Activated naive CD8-positive, alpha-beta T cell treated with anti-CD3 and anti-CD28 coated beads, Interleukin-2, amount 50 U/mL, for 24 hours (primary cell): ENCODE measurements at regions not wholly inside any gene's neighbourhood (a gene's known extent, or its start where the extent isn't known, plus 50 kb on each side); places are given as distances from the start of the nearest gene placed in this dataset.
A peak's percentile ranks its signal among the peaks of the same experiment; 100 is the strongest.

Experiments used
- ATAC-seq: fragments of 150-1000 bp; cut with Tn5 transposase; one replicate; pipeline ENCODE4 v1.10.0; 2021
- DNase-seq: peaks from one replicate; pipeline ENCODE4 v3.0.0; 2021
- H3K27ac Mint-ChIP-seq: one replicate; pipeline ENCODE4 v1.8.0; 2021; ENCODE audit warnings: mild to moderate bottlenecking, mixed read lengths
- H3K27me3 Mint-ChIP-seq: one replicate; pipeline ENCODE4 v1.8.0; 2021; ENCODE audit warnings: mixed read lengths
- H3K36me3 Mint-ChIP-seq: one replicate; pipeline ENCODE4 v1.8.0; 2021; ENCODE audit warnings: low read depth, mixed read lengths
- H3K4me1 Mint-ChIP-seq: one replicate; pipeline ENCODE4 v1.8.0; 2021; ENCODE audit warnings: mixed read lengths
- H3K4me3 Mint-ChIP-seq: one replicate; pipeline ENCODE4 v1.8.0; 2021; ENCODE audit warnings: mild to moderate bottlenecking, moderate library complexity, mixed read lengths
- H3K9me3 Mint-ChIP-seq: one replicate; pipeline ENCODE4 v1.8.0; 2021; ENCODE audit warnings: mixed read lengths

DNA sequence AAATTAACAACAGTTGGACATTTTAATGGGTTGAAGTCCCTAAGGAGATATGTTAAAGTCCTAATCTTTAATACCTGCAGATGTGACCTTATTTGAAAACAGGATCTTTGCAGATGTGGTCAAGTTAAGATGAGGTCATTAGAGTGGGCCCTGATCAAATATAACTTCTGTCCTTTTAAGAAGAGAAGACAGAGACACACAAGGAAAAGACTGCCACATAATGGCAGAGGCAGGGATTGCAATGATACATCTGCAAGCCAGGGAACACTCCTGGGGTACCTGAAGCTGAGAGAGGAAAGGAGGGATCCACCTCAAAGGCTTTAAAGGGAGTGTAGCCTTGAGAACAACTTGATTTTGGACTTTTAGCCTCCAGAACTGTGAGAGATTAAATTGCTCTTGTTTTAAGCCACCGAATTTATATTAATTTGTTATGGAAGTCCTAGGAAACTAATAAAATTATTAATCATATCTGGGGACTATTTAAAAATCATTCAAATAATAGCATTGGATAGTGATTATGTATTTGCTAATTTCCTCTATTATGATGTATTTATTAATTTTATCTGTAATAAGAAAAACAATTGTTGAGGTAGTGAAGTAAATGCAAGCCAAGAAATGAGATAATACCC, 700.0 kb upstream of the PCDH15 start:
- Mint-ChIP-seq H3K27me3 (no peaks in the 10 kb centered on the region), H3K4me3 (no peak overlapping the region), H3K4me1 (no peaks in the 10 kb centered on the region), H3K9me3 (peaks cover 2% of the 10 kb centered on the region), H3K27ac (no peak overlapping the region), H3K36me3 (no peaks in the 10 kb centered on the region)
- DNase-seq, result peak; percentile 1
- no peak for ATAC-seq

DNA sequence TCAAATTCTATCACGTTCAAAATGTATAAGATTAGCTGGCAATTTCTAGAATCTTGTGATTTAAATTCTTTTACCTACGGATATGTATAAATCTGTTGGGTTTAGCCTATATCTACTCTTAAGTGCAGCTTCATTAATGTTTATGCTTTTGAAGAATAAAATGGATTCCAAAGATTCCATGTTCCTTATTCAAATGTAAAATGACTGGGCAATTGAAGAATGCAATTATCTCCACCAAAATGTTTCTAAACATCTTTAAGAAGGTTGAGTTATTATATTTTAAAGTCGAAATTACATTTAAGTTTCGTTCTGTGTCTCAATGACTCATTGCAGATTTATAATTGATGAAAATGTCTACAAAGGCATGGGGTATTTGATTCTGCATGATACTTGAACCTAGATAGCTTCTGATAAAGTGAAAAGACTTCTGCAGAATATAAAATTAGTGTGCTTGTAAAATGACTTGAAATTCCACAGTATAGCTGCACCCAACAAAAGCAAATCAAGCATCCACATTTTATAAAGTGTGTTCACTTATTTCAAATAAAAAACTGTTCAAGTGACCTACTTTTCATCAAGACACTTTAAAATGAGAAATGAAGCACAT, 697.0 kb upstream of the PCDH15 start:
- no peak overlapping the region for H3K27ac Mint-ChIP-seq
- no peak overlapping the region for H3K4me3 Mint-ChIP-seq
- ATAC-seq (no peak), DNase-seq (no peak)
- no peaks in the 10 kb centered on the region for H3K36me3 Mint-ChIP-seq
- H3K9me3 Mint-ChIP-seq, result peaks cover 7% of the 10 kb centered on the region
- H3K27me3 Mint-ChIP-seq, result no peaks in the 10 kb centered on the region
- H3K4me1 Mint-ChIP-seq, result no peaks in the 10 kb centered on the region

DNA sequence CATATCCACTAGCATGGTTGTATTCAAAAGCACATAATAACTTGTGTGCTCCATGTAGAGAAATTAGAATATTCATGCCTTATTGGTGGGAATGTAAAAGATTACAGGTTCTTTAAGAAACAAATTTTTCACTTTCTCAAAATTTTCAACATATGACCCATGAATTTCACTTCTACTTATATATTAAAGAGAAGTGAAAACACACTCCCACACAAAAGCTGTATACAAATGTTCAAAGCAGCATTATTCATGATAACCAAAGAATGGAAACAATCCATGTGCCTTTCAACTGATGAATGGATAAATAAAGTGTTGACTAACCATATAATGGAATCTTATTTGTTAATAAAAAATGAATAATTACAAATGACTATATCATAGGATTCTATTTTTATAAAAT, 694.5 kb upstream of the PCDH15 start:
- no peak for DNase-seq
- Mint-ChIP-seq H3K9me3 (peaks cover 18% of the 10 kb centered on the region), H3K27ac (no peak overlapping the region), H3K4me3 (no peak overlapping the region), H3K27me3 (no peaks in the 10 kb centered on the region), H3K4me1 (no peaks in the 10 kb centered on the region), H3K36me3 (no peaks in the 10 kb centered on the region)
- no peak for ATAC-seq

DNA sequence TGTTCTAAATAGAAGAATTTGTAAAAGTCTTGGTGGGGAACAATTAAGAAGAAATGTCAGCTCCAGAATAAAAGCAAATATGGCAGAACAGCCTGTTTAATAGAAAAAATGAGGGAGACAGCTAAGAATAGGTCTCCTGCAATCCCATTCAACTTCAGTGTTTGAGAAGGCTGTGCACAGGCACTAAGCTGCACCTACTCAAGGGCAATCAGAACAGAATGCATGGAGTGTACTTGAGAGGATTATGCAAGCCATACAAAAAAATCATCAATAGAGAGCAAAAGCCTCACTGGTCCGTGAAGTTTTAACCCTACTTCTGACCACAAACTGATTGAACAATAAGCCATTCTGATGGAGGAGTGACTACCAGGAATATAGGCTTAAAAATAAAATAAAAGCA, 690.7 kb upstream of the PCDH15 start:
- ATAC-seq, result no peak
- peaks cover 19% of the 10 kb centered on the region for H3K9me3 Mint-ChIP-seq
- DNase-seq, result no peak
- no peaks in the 10 kb centered on the region for H3K27me3 Mint-ChIP-seq
- H3K4me3 Mint-ChIP-seq, result no peak overlapping the region
- H3K27ac Mint-ChIP-seq, result no peak overlapping the region
- H3K36me3 Mint-ChIP-seq, result no peaks in the 10 kb centered on the region
- H3K4me1 Mint-ChIP-seq, result no peaks in the 10 kb centered on the region

- Mint-ChIP-seq H3K9me3 (peaks cover 11% of the 10 kb centered on the region), H3K27me3 (no peaks in the 10 kb centered on the region), H3K27ac (no peak overlapping the region), H3K4me1 (no peaks in the 10 kb centered on the region), H3K4me3 (no peak overlapping the region), H3K36me3 (no peaks in the 10 kb centered on the region)
- DNase-seq (no peak), ATAC-seq (no peak)
Measured at GRCh38 chr10:55485827-55486226, 684.8 kb upstream of the PCDH15 start.

DNA sequence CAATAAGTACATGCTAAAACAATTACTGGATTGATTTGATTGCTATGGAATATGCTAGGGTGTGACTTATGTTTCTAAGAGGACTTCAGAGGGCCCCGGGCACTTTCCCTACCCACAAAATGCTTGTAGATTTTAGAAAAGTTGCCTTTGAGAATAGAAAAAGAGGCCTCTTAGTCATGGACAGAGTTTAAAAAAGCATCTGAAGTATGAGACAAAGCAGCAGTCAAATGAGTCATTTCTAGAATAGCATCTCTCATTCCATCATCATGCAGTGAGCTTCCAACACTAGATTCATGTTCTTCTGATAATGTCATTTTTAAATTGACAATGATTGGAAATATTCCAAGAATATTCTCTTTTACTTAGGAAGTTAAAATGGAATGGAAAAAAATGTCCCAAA, 675.1 kb upstream of the PCDH15 start:
- Mint-ChIP-seq H3K9me3 (peaks cover 19% of the 10 kb centered on the region), H3K36me3 (no peaks in the 10 kb centered on the region), H3K4me3 (no peak overlapping the region), H3K27me3 (no peaks in the 10 kb centered on the region), H3K27ac (no peak overlapping the region), H3K4me1 (no peaks in the 10 kb centered on the region)
- ATAC-seq, result no peak
- no peak for DNase-seq

- Mint-ChIP-seq H3K27ac (no peak overlapping the region), H3K36me3 (no peaks in the 10 kb centered on the region), H3K9me3 (peaks cover 4% of the 10 kb centered on the region), H3K4me1 (no peaks in the 10 kb centered on the region), H3K4me3 (no peak overlapping the region), H3K27me3 (no peaks in the 10 kb centered on the region)
- ATAC-seq, result no peak
- no peak for DNase-seq
Measured at GRCh38 chr10:55474258-55474657, 673.2 kb upstream of the PCDH15 start.

DNA sequence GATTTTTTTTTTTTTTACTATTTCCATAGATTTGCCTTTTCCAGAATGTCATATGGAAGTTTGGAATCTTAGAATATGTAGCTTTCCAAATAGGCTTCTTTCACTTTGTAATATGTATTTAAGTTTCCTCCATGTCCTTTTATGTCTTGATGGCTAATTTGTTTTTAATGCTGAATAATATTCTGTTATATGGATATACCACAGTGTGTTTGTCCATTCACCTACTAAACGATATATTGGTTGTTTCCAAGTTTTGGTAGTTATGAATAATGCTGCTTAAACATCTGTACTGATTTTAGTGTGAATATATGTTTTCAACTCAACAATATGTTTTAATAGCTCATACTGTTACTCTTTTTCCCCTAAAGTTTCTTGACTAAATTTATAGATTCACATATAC, 669.8 kb upstream of the PCDH15 start:
- H3K4me1 Mint-ChIP-seq, result no peaks in the 10 kb centered on the region
- no peak overlapping the region for H3K4me3 Mint-ChIP-seq
- no peak overlapping the region for H3K27ac Mint-ChIP-seq
- DNase-seq, result no peak
- no peaks in the 10 kb centered on the region for H3K36me3 Mint-ChIP-seq
- peaks cover 11% of the 10 kb centered on the region for H3K9me3 Mint-ChIP-seq
- no peaks in the 10 kb centered on the region for H3K27me3 Mint-ChIP-seq
- no peak for ATAC-seq

DNA sequence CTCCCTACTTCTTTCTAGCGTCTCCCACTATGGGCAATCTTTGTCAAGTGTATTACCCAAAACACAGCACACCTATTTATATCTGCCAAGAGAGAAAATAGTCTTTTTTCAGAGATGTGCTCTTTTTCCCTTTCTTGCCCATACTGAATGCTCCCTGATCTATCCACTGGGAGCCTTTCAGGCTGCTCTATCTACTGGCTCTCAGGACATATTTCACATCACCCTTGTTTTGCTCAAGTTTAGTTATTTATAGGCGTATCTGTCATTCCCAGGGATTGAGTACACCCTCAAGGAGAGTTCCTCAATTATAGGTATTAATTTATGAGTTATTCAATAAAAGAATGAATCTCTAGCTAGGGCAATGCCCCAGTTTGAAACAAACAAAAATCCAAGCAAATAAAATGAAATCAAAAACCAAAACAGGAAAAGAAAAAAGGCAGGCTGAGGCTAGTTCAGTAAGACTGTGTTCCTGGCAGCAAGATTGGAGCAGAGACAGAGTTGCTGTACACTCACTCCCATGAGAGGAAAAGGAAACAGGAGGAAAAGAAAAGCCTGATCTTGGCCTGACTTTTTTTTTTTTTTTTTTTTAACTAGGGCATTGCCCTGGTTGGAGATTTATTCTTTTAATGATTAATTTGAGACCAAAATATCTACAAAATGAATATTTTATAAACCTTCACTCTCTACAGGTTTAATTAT, 665.9 kb upstream of the PCDH15 start:
- no peak for ATAC-seq
- DNase-seq, result no peak
- Mint-ChIP-seq H3K36me3 (no peaks in the 10 kb centered on the region), H3K4me3 (no peak overlapping the region), H3K9me3 (peaks cover 10% of the 10 kb centered on the region), H3K4me1 (no peaks in the 10 kb centered on the region), H3K27ac (no peak overlapping the region), H3K27me3 (no peaks in the 10 kb centered on the region)

DNA sequence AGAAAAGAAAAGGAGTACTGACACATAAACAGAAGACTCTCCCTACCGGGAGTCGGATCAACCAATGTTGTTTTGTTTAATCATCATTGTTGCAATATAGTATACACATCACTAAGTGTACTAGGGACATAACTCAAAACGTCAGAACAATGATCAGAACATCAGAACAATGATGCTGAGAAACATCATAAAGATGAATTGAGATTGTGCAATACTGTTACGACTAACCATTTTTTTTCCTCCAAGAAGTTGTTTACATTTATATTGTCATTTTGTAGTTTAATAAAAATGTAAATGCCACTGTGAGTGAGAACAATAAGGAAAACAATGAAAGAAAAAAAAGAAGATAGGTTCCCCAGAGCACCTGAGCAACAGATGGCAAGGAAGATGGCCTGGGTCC, 663.1 kb upstream of the PCDH15 start:
- Mint-ChIP-seq H3K36me3 (no peaks in the 10 kb centered on the region), H3K27me3 (no peaks in the 10 kb centered on the region), H3K4me3 (no peak overlapping the region), H3K9me3 (peaks cover 10% of the 10 kb centered on the region), H3K27ac (no peak overlapping the region), H3K4me1 (no peaks in the 10 kb centered on the region)
- DNase-seq (no peak), ATAC-seq (no peak)

DNA sequence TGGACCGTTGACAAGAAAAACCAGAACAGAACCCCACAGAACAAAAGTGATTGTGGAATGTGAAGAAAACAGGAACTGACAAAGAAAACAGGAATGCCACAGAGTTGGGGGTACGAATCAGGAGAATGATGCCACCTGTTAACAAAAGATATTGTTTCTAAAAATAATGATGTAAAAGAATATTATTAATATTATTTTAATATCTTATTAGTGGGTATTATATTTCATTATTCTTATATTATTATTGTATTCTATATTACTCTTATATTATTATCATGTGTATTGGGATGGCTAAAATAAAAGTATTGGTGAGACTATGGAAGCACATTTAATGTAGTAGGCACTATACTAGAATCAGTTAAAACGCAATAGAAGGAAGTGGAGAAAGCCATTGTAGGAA, 659.0 kb upstream of the PCDH15 start:
- ATAC-seq (no peak), DNase-seq (no peak)
- Mint-ChIP-seq H3K27ac (no peak overlapping the region), H3K4me1 (no peaks in the 10 kb centered on the region), H3K4me3 (no peak overlapping the region), H3K27me3 (no peaks in the 10 kb centered on the region), H3K9me3 (no peaks in the 10 kb centered on the region), H3K36me3 (no peaks in the 10 kb centered on the region)

DNA sequence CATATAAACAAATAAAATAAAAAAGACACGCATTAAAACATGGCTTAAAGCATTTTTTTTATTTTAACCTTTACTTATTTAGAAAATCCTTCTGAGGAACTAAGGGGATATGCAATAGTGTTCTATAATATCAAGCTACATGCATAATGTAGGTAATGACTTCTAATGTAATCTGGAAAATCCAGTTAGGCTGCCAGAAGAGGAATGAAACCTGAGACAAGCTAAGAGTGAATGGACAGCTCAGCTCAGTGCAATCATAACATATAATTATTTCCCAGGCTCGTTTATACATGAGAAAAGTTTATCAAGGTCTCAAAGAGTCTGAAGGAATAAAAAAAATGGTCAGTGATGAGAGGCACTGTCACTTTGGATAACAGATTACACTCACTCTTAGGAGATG, 649.0 kb upstream of the PCDH15 start:
- no peaks in the 10 kb centered on the region for H3K27me3 Mint-ChIP-seq
- DNase-seq (no peak), ATAC-seq (no peak)
- H3K4me3 Mint-ChIP-seq, result no peak overlapping the region
- no peaks in the 10 kb centered on the region for H3K9me3 Mint-ChIP-seq
- H3K4me1 Mint-ChIP-seq, result no peaks in the 10 kb centered on the region
- H3K36me3 Mint-ChIP-seq, result no peaks in the 10 kb centered on the region
- no peak overlapping the region for H3K27ac Mint-ChIP-seq

DNA sequence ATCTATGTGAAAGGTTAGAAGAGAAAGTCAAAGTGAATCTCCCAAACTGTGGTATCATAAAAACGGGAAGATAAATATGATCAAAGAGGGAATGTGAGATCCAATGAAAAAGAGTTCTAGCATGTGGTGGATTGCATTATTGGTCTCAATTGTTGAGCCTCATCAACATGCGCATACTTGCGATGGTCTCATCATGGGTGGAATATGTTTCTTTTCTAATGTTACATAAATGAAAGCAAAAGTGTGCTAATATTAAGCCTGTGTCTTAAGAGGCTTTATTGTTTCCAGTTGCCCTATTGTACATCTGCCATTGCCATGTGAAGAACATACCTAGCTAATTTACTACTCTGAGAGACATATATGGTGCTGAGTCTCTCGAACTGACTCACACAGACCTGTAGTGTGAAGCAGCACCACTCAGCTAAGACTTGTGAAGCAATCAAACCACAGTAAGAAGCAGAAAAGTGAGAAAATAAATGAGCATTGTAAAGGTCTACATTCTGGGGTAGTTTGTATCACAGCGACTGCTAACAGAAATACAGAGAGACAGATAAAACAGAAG, 645.5 kb upstream of the PCDH15 start:
- H3K9me3 Mint-ChIP-seq, result peaks cover 5% of the 10 kb centered on the region
- no peaks in the 10 kb centered on the region for H3K27me3 Mint-ChIP-seq
- ATAC-seq, result no peak
- no peaks in the 10 kb centered on the region for H3K4me1 Mint-ChIP-seq
- no peak overlapping the region for H3K4me3 Mint-ChIP-seq
- no peaks in the 10 kb centered on the region for H3K36me3 Mint-ChIP-seq
- DNase-seq, result no peak
- no peak overlapping the region for H3K27ac Mint-ChIP-seq

DNA sequence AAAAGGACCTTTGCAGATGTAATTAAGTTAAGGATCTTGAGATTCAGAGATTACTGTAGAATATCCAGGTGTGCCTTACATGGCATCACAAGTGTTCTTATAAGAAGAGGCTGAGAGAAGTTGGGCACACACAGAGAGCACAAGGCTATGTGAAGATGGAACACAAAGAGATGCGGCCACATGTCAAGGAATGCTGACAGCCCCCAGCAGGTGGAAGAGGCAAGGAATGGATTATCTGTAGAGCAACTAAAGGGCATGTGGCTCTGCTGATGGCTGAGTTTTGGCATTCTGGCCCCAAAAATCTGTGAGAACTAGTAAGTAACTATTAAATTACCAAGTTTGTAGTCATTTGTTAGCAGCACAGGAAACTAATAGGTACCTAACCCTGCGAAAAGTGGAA, 640.7 kb upstream of the PCDH15 start:
- peaks cover 17% of the 10 kb centered on the region for H3K9me3 Mint-ChIP-seq
- no peaks in the 10 kb centered on the region for H3K4me1 Mint-ChIP-seq
- H3K36me3 Mint-ChIP-seq, result no peaks in the 10 kb centered on the region
- no peak overlapping the region for H3K27ac Mint-ChIP-seq
- no peak overlapping the region for H3K4me3 Mint-ChIP-seq
- H3K27me3 Mint-ChIP-seq, result no peaks in the 10 kb centered on the region
- no peak for ATAC-seq
- DNase-seq, result no peak

- DNase-seq (no peak), ATAC-seq (no peak)
- Mint-ChIP-seq H3K9me3 (no peaks in the 10 kb centered on the region), H3K4me1 (no peaks in the 10 kb centered on the region), H3K36me3 (no peaks in the 10 kb centered on the region), H3K27me3 (no peaks in the 10 kb centered on the region), H3K27ac (no peak overlapping the region), H3K4me3 (no peak overlapping the region)
Measured at GRCh38 chr10:55426138-55426537, 625.1 kb upstream of the PCDH15 start.
